GM18511 (cell line): ENCODE measurements at regions not wholly inside any gene's neighbourhood (a gene's known extent, or its start where the extent isn't known, plus 50 kb on each side); places are given as distances from the start of the nearest gene placed in this dataset.
"Not testable (repeated sequence)": the region's sequence is repeated elsewhere in the genome, so short reads cannot be mapped to it uniquely, and the experiment has no call there.

Experiments used
- ATAC-seq: cut with Tn5 transposase; IDR thresholded peaks from one replicate; pipeline ENCODE4 v1.9.1; 2021; ENCODE audit warnings: mild to moderate bottlenecking, moderate library complexity; ENCODE audit not compliant: unreplicated experiment

DNA sequence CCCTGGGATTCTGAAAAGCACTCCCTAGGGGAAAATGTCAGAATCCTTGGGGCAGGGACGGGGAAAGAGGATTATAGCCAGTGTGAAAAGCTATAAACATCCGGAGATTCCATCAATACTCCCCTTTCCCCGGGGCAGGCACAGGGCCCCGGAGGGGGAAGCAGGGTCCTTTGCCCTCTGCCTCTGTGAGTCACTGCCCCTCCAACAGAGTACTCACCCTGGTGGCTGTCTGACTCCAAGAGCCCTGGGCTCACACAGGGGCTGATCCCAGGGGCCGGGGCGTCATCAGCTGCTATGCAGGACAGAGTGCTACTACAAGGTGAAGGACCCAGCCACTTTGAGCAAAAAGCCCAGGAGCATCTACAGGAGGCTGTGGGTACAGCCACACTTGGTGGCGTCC, 133.0 kb upstream of the PRR20G start:
- ATAC-seq: no peak

- ATAC-seq: no peak
Measured at GRCh38 chr3:127419641-127420553, 132.1 kb upstream of the PRR20G start.

GRCh38 chr3:127419182-127419581, 131.3 kb upstream of the PRR20G start:
- no peak for ATAC-seq

DNA sequence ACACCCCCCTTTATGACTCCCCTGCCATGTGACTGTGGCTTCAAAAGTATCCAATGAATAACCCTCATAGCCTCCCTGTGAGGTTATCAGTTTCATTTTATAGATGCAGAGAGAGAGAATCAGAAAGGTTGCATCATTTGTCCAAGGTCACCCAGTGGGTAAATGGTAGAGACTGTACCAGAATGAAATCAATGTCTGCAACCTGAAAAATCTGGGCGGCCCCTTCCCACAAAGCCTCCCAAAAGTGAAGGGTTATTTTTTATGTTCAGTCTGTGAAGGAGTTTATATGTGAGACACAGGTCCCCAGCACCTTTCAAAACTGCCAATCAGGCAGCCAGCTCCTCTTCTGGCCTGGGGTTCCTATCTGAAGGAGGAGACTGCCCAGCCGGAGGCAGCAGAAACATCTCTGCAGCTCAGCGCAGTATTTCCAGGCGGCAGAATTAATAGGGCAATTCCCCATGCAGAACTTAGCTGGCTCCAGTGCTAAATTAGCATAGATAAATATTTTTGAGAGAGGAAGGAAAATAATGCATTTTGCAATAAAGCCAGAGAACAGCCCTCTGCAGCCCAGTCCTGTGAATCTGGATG, 130.8 kb upstream of the PRR20G start:
- ATAC-seq: no peak

DNA sequence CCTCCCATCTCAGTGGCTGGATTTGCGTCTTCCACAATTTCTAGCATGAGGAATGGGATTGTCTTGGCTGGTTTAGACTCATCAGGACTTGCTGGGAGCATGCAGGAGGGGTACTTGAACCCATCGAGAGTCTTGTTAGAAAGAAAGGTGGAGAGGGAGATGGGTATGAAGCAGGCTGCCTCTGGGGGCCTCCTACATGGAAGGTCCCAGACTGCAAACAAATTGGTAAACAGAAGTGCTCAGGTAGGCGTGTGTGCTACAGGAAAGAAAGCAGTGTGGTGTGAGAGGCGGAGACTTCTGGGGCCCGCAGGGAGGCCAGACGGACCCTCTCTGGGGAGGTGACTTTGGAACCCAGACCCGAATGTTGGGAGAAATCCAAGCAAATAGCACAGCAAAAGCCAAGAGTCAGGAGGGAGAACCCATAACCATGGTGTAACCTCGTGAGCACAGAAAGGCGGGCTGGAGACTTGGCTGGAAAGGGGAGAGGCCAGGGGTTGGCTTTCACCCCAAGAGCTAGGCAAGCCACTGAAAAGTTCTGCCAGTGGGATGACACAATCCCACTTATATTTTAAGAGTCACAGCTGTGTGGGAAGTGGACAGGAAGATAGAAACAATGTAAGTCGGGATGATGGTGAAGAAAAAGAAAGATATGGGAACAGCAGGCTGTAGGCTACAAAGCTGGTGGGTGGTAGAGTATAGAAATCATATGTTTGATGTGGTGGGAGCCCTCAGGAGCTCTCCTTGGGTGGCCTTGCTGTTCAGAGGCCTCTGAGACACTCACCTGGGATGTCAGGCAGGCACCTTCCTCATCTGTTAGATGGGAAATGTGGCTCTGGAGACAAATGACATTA, 130.1 kb upstream of the PRR20G start:
- ATAC-seq: no peak

DNA sequence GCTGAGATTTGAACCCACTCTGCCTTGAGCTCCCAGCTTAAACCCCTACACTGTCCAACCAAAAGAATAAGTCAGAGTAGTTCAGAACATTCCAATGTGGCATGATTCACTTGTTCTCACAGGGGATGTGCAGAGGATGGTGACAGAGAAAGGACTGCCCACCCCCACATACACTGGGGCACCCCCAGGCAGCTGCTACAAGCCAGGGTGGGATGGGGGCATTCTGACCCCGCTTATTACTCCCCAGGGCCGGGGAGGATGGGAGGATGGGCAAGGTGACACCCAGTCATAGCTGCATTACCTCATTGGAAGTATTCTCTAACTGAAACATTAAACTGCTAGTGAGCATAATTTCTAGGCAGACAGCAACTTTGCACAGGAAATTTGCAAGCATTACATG, 126.0 kb upstream of the PRR20G start:
- ATAC-seq: no peak

DNA sequence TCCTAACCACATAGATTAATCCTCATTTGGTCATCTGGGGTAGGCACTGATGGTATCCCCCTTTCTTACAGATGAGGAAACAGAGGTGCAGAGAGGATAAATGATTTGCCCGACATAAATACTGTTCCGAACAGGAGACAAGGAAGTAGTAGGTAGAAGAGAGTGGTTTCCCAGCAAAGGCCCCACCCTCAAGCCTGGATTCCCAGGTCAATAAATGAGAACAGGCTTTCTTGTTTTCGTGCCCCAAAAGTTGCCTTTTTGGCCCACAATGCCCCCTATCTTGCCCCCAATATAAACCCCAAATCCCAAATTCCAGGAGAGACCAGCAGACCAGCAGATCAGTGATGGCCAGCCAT, 125.5 kb upstream of the PRR20G start:
- ATAC-seq: no peak

GRCh38 chr3:127412578-127413317, 124.9 kb upstream of the PRR20G start:
- ATAC-seq: no peak

DNA sequence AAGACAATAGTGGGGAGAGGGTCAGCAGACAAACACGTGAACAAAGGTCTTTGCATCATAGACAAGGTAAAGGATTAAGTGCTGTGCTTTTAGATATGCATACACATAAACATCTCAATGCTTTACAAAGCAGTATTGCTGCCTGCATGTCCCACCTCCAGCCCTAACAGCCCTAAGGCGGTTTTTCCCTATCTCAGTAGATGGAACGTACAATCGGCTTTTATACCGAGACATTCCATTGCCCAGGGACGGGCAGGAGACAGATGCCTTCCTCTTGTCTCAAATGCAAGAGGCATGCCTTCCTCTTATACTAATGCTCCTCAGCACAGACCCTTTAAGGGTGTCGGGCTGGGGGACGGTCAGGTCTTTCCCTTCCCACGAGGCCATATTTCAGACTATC, 124.0 kb upstream of the PRR20G start:
- ATAC-seq: not testable (repeated sequence)

GRCh38 chr3:127411083-127411727, 123.4 kb upstream of the PRR20G start:
- no peak for ATAC-seq

GRCh38 chr3:127410678-127411077, 122.8 kb upstream of the PRR20G start:
- no peak for ATAC-seq

DNA sequence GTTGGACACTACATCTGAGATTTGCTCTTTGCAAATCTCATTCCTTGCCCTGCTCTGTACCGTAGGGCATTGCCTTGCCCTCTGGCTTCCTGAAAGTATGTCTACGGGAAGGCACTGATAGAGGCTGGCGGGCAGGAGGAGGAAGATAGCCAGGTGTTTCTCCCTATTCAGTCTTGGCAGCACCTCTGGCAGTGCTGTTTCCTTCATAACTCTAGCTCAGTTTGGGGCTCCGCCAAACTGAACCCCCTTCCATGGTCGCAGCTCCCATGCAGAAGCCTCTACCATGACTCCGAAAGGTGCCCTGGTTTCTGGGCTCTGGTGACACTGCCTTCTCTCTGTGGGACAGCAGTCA, 122.3 kb upstream of the PRR20G start:
- no peak for ATAC-seq

DNA sequence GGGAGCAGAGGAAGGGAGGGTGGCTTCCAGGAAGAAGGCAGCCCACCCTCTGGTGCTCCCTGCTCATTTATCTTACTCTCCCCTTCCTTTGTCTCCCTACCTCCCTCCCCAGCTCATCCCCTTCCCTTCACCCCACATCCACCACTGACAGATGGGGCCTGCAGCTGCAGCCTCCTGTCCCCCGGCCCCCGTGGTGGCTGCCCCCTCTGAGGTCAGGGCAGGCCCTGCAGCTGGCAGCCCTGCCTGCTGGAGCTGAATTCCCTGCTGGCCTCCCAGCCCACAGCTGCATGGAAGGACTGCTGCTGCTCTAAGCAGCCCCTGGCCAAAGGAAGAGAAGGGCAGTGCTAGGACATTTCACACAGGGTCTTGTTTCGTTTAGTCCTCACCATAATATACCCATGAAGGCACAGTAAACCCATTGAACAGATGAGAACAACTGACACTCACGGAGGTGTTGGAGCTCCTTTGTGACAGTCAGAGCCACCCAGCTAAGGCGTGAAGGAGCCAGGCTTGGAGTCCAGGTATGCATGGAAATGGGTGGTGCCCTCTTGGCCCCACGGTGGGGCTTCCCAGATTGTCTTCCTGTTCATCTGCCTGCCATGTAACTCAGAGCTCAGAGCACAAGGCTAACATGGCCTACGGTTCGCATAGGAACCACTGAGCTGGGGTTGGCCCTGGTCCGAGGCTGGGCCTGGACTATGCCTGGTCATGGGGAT, 121.7 kb upstream of the PRR20G start:
- ATAC-seq: no peak

DNA sequence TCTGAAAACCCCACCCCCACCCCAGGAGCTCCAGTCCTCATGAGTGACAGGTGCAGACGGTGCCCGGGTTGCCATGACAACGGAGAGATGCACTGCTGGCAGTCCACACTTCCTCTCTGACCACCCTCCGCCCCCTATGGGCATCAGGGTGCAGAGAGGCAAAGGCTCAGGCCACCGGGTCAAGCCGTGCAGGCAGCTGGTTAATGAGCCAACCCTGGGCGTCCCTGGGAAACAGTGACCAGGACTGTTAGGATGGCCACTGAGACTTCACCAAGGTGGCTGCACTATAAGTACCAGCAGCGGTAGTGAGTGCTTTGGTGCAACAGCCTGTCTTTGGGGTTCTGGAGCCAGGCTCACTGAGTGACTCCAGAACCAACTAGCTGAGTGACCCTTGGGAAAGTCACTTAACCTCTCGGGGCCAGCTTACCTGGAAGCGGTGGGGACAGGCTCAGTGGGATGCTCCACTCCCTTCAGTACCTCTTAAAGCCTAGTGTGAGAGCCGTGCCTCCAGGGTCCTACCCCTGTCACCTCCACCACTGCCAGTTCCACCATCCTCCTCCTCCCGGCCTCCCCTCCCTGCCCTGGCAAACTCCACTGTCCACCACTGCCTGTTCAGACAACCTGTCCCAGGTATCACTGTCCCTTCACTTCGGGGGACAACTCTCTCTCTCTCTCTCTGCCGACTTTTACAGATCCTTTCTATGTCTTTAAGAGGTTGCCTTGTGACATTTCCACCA, 121.0 kb upstream of the PRR20G start:
- no peak for ATAC-seq

GRCh38 chr3:127408022-127408683, 120.3 kb upstream of the PRR20G start:
- ATAC-seq: no peak

GRCh38 chr3:127407026-127407939, 119.4 kb upstream of the PRR20G start:
- no peak for ATAC-seq

DNA sequence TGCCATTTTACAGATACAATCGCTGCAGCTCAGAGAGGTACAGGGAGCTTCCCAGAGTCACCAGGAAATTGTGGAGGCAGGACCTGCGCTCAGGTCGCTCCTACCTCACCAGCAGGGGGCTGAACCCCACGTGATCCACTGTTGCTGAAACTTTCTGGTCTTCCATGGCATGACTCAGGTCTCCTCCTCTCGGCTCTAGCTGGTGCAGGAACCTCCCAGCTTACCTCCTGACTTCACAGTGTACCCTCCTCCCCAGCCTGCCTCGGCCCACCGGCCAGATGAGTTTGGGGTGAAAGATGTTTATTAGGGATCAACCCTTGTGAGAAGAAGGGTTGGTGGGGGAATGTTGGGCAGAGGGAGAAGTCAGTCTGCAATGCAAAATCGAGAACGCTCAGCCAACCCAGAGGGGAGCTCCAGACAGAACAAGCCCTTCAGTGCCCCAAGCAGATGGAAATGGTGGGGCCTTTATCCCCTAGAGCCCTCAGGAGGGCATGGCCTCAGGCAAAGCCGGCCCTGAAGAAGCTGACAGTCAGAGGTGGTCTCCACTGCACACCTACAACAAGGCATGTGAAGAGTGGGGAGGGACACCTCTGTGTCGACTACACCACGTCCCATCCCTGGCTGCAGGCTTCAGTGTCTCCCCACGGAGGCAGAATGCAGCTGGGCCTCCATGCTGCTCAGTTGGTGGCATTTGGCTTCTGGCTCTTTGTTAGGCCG, 118.6 kb upstream of the PRR20G start:
- no peak for ATAC-seq
